Stimulated activated CD4-positive, alpha-beta T cell treated with anti-CD3 and anti-CD28 coated beads, Interleukin-4, amount 100 ng/mL, for 4 hours (primary cell): ENCODE measurements at regions not wholly inside any gene's neighbourhood (a gene's known extent, or its start where the extent isn't known, plus 50 kb on each side); places are given as distances from the start of the nearest gene placed in this dataset.
A peak's percentile ranks its signal among the peaks of the same experiment; 100 is the strongest.
"Not testable (repeated sequence)": the region's sequence is repeated elsewhere in the genome, so short reads cannot be mapped to it uniquely, and the experiment has no call there.

Experiments used
- DNase-seq, 2 experiments: peaks; one replicate each; pipeline ENCODE4 v3.0.0-alpha.2; 2020

DNA sequence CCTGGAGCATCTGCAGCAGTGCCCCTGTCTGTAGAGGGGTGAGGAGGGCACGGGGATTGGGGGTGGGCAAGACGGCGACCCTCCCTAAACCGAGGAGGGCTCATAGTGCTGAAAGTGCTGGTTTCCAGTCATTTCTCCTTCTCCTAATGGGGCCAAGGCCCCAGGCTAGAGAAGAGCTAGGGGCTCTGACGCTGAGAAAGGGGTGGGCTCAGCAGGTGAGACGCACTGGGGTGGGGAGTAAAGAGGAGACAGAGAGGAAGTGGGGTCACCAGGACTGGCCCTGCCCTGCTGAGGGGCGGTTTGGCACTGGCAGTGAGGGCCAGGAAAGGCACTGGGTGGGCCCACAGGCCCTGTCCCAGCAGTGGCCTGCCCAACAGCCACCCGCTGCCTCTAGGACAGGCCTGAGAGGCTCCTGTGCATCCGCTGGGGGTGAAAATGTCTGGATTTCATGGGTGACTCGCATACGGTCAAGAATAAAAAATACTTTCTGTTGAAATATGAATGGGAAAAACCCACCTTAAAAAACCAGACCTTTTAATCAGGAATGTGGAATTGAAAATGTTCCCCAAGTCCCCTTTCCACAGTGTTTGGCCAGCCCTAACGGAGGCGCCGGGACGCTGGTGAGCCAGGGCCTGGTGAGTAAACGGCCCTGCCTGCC, 122.4 kb upstream of the SMURF2 start:
- DNase-seq: no peak

DNA sequence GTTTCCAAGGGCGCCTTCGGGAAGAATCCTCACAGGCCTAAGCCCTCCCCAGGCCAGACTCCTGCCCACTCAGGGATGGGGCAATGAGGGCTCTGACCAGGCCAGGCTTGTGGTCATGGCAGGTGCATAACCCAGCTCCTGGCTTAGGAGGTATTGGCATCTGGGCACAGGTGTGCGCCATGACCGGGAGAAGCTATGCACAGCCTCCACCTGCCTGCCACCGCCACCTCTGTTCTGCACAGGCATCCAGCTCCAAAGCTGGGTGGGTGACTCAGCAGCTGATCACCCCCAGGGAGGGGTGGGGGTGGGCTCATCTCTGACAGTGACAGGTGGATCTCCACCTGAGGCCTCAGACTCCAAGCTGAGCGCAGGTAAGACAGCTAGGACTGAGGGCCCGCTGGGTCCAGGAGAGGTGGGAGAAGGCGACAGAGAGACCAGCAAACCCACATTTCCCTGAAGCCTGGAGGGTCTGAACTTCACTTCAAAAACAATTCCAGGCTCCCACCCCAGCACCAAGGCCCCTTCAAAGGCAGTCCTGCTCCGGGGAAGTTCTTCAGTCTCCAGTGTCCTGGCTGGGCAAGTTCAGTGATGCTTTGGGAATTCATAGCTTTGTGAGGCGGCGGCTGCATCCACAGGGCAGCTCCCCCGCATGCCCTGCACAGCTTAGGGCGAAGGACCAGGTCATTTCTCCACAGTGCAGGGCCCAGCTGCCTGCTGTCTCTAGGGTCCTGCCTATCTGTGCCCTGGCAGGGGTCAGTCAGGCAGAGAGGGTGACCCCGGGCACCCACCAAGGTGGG, 121.6 kb upstream of the SMURF2 start:
- no peak for DNase-seq

DNA sequence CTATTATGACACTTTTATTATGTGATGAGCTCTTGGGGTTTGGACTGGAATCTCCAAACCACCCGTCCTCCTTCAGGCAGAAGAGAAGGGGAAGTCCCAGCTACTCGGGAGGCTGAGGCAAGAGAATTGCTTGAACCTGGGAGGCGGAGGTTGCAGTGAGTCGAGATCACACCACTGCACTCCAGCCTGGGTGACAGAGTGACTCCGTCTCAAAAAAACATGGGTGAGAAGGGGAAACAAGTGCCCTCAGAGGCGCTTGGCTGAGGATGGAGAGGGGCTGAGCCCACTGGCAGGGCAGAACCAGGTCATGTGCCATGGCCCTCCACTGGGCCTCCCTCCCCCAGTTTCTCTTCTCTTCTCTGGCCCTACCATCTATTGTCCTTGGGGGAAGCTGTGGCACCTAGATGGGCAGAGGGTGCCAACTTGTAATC, 120.9 kb upstream of the SMURF2 start:
- no peak for DNase-seq

DNA sequence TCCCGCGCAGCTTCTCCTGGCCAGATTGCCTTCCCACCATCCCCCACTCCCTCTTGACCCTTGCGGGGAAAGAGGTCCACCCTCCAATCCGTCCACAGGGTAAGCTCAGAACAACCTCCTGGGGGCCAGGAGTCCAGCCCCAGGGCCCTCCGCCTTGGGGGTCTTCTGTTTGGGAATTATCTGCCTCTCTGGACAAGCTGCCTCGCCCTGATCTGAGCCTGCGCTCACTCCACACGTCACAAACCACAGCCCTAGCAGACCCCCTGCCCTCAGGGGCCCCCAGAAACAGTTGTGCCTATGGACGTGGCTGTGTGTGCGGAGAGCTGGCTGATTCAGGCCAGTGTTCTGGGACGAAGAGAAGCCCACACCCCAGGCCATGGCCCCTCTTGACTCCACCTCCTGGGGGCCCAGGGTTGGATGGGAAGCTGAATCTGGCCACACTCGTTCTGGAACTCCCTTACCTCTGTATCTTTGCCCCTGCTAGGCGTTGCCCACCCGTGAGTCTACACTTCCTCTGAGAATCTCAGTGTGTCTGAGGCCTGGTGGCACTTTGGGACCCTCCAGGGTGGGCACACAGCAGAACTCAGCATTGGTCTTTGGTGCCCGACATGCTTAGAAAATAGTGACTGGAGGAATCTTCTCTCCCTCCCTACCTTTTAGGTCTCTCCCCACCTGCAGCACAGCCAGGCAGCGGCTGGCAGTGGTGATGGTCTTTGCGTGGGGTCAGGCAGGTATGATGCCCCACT, 119.9 kb upstream of the SMURF2 start:
- no peak for DNase-seq

DNA sequence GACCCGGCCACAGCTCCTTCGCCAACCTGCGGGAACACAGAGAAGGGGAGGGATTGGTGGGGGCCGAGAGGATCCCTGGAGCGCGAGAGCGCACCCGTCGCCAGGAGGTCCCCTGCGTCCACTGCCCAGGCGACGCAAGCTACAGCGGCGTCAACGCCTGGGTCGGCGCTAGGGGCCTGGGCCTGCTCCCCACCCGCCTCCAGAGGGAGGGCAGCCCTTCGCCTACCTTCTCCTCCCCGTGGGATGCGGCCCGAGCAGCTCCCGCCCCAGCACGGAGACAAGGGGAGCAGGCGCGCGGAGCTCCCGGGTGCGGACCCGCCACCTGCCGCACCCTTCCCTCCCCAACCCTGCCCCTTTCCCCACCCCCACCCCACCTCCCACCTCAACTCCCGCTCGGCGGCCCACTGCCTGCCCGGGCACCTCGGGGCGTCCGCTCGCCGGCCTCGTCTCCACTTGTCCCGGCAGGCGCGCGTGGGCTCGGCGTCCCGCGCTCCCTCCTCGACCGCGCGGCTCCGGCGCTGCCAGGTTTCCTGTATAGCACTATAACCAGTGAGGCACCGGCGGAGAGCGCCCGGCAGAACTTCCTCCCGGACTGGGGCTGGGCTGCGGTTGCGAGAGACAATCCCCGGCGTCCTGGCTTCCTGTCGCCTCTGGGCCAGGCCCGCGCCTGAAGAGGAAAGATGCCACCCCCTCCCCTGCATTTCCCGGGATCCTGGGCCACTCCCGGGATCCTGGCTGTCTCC, 119.1 kb upstream of the SMURF2 start:
- peak in 1 of 2 experiments; percentile 48 for DNase-seq

DNA sequence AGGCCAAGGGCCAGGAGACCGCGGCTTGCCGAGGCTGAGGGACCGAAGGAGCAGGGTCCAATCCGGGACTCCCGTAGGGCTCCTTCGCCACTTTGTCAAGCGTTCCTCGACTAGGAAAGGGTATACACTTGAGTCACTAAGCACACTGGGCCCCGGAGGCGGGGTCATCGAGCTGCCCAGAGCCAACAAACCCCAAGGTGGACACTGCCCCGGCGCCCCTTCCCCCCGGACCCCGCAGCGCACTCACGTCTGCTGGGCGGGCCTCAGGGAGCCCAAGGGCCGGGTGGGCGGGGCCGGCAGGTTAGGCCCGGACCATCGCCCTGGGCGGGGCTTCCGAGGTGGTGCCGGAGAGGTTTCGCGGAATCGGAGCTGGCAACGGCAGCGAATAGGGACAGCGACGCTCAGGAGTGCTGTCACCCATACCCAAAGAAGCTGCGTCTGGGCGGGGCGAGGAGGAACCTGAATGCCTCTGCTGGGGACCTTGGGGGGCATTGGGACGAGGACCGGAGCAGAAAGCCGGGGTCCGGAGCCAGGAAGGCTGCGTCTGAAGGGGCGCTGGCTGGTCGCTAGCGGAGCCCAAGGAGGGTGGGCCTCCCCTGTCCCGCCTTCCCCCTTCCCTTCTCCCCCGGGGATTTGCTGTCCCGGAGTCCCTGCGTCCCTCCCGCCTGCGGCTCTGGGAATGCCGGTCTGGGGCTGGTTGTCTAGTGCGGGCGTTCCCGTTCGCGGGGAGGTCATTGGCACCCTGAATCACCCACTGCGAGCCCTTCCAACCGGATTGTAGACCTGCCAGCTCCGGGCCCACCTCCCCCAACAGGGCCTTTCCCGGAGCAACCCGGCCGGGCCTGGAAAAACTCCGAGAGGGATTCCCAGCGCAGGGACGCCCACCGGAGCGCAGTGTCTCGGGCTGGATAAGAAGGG, 118.2 kb upstream of the SMURF2 start:
- DNase-seq: peak; percentile 72 to 75

DNA sequence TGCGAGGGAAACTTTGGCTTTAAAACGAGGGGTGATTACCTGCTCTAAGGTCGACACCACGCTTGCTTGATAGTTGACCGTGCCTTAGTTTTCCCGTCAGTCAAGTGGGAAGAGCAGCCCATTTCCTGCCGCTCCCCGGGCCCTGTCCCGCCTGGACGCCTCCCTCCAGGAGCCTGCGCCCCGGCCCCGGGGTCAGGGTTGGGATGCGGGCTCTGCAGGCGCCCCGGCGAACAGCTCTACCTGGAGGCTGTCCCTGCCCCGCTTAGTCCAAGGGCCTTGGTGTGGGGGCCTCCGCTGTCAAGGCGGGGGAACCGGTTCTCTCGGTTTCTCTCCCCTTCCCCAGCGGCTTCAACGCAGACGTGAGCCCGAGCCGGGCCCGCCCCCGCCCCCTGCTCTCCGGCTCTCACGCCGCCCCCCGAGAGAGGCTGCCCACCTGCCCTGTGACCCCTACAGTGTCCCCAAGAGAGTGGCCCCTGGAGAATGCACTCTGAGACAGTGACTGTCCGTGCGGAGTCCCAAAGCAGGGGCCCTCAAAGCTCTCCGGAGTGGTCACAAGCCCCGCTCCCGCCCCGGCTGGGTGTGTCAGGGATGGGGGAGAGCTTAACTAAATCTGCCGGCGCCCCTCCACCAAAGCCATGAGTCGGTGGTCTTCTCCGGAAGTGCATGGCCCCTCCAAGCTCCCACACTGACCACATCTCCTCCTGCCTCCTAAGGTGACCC, 117.4 kb upstream of the SMURF2 start:
- no peak for DNase-seq

DNA sequence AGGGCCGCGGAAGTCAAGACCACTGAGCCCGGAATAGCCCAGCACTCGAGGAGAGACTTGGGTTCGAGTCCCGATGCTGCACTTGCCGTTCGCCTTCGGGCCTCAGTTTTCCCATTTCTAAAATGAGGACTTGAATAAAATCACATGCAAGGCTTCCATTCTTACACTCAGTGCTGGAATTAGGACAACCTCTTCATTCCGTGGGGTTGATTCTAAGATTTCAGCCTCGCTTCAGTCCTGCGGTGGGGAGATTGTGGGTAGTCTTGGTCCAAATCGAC, 116.9 kb upstream of the SMURF2 start:
- DNase-seq: not testable (repeated sequence)

DNA sequence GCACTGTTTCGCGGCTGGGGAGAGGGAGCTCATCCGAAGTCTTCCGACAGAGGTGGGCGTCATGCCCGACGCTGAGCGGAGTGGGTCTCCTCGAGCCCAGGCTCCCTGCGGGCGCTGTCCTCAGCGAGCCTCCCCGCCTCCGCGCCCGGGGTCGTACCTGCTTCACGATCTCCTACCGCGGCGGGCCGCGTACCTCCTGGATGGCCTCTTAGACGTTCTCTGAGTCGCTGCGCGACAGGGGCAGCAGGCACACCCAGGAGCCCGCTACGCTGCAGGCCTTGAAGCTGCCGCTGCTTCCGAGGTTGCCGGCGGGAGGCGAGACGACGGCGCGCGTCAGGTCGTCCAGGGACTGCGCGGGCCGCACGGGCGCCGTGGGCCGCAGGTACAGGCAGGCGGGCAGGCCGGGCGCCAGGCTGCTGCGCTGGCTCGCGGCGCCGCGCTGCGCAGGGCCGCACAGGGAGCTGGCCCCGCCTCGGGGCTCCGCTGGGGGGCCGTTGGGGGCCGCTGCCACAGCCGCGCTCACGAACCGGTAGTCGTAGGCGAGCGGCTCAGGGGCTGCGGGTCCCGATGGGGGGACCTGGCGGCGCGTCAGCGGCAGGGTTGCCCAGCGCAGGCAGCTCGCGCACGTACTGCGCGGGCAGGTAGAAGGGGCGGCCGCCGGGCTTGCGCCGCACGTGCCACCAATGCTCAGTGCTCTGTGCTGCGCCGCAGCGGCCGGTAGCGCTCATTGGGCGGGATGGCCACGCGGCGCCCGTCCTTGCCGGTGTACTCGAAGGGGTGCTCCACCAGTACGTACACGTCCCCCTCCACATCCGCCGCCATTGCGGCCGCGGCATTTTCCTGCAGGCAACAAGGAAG, 116.4 kb upstream of the SMURF2 start:
- DNase-seq: peak in 1 of 2 experiments; percentile 28

DNA sequence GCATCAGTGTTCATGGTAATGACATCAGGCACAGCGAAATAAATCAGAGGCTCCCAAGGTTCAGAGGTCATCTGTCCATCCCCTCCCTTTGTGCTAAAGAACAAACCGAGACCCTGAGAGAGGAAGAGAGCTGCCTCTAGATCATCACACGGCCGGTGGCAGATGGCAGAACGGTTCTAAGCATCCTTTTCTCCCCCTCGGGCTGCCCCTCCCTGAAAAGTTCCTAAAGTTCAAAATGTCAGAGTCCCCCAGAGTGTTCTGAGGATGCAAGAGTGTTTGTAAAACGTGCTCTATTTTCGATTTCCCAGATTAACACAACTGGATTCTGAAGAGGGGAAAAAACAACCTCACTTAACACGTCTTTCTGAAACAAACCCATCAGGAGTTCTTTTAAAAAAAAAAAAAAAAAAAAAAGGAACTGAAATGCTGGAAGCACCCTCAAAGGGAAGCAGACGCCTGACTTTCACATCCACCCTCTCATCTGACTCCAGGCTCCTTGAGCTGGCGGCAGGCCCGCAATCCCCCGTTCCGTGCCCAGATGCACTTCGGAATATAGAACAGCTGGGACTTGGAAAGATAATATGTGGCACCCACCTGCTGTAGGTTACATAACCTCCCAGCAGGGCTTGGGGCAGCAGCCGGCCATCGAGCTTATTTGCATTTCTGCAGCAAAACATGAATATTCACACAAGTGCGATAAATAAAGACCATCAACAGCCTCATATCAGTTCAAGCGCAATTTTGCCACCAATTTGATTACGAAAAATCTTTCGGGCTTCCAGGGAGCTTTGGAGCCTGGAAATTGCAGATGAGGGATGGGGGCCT, 115.5 kb upstream of the SMURF2 start:
- DNase-seq: no peak

DNA sequence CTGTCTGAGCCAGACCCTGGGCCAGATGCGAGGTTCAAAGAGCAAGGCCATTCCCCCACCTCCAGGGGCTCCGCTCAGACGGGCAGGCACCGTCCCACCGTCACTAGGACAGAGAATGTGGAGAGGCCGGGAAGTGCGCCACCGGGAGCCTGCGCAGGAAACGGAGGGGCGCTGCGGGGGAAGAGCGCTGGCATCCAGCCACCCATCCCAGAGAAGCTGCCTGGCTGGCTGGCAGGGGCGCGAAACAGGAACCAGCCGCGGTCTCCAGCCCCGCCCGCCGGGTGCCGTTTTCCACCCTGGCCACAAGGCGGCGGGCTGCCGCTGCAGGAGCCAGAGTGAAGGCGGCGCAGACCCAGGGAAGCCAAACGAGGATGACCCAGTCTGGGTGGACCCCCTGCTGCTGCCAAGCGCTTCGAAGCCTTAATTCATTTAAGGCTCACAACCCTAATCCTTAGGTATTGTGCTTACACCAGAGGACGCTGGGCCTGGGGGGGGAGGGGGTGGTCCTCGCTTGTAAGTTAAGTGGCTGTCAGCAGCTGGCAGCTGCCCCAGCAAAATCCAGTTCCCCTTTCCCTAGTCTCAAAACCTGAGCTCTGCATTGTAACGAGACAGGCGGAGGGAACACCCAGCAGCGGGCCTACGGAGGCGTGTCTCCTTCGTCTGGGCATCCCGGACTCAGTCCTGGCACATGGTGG, 114.8 kb upstream of the SMURF2 start:
- DNase-seq: peak; percentile 56 to 73

DNA sequence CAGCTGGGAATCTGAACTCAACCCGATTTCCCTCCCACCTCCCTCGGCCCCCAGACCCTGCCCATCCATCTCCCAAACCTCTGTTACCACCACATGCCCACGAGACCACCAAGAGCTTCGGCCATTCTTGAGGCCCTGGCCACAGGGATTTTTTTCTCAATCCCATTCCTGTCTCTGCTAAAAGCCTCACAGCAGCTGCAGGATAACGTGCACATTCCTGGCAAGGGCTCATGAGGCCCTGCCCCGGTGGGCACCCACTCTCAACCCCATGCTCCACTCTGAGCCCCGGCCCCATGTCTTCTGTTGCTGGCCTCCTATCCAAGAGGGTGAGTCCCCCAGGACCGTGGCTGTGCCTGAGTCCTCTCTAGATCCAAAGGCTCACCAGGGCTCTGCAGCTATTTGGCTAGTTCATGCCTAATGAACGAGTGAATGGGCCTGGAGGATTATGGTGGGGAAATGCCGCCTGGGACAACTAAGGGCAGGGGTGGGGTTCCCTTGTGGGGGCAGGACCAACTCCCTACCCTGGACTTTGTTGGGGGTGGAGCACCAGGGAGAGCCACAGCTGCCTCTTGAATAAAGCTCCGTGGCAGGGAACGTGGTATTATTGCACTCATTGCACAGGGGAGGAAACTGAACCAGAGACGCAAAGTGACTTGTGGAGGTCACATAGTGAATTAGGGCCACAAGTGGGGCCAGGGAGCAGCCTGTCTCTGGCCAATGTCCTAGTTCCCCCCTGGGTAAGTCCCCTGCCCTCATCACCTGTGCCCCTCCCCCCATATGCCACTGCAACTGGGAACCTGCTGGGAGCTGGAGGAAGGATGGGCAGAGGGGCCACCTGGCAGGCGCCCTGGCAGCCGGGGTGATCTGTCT, 113.8 kb upstream of the SMURF2 start:
- no peak for DNase-seq

DNA sequence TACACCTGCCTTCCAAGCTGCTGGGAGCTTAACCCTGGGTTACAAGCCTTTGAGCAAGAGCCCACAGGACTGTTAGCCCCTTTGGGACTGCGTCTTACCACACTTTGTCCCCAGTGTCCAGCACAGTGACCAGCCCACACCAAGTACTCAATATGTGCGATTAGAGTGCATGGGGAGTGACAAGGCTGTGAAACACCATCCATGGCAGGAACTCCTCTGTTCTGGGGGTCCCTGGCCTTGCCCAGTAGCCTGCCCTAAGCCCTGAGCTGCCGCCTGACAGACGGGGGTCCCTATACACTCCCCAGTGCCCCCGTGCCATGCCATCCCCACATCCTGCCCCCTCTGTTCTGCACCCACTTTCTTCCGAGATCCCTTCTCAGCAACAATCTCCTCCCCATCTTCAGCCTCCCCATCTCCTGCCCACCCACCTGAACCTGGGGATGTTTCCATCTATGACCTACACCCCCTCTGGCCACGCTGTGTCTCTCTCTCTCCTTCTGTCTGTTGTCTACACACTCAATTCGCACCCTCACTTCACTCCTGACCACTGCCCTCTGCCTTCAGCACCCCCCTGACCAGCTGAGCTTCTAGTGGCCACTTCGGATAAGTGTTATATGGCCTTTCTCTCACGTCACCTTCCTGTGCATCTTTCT, 112.9 kb upstream of the SMURF2 start:
- no peak for DNase-seq

DNA sequence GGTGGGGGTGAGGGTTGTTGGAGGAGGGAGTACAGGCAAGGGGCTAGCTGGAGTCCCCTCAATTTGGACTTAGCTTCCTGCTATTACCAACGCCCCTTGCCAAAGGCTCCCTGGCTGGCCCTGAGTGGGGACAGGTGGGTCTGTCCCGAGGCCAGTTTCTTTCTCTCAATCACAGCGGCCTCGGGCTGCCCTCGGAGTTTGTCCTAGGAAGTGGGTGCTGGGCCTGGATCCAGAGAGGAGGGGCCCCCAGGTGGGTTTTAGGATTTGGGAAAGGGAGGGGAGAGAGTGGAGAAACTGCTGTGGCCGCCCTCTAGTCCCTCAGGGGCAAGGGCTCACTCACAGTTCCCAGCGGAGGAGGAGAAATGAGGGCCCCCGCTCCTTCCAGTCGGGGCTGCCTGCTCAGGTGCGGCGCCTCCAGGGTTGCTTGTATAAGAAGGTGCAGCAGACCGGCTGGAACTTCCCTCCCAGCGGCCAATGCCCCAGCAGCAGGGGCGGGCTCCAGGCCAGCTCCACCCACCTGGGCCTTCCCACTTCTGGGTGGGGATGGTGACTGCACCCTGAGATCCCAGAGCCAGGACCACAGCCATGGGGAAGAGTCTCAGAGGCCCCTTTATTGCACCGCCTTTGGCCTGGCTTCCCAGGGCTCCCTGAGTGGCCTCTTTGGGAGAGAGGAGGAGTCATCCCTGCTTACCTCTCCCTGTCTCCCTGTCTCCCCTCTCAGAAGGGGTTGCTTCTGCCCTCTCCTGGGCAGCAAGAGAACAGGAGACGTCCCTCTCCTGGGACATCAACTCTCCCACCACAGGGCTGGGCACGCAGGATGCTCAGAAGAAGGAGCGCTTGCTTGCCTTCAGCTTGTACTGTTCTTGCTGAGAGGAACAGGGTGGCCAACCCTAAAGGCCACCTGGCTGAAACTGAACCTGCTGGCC, 112.0 kb upstream of the SMURF2 start:
- no peak for DNase-seq

DNA sequence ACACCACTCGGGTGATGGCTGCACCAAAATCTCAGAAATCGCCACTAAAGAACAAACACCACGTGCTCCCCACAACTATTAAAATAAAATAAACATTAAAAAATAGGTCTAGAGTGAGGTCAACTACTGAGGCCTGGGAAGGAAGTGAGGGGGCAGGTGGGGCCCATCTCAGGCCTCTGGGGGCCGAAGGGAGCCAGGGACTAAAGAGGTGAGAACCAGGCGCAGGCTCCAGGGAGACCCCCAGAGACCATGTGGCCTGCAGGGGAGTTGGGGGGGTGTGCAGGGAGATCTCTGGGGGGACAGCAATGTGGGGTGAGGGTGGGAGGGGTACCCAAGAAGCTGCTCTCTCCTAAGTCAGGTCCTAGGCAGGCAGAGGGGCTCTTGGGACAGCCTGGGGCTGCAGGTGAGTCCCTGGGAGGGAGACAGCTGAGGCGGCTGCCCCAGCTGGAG, 111.3 kb upstream of the SMURF2 start:
- DNase-seq: no peak

DNA sequence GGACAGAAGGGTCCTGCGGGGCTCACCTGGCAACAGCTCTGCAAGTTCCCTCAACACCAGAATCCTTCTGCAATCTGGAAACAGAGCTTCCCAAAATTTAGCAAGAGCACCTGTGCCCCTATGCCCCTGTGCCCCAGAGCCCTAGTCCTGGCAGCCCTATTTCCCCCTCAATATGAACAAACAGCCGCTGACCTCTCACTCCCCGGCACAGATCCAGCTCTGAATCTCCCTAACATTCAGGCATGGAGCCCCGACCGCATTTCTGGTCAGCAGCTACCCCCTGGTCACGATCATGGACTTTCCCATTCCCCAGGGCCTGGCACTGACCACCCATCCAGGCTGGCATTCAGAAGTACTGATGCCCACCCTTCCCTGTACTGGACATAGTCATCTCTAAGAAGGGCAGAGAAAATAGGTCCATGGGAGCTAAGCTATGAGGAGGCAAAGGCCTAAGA, 110.8 kb upstream of the SMURF2 start:
- no peak for DNase-seq
